NK-92 treated with Interleukin-12 subunit alpha and Interleukin-12 subunit beta, amount 100 ng/mL, for 24 hours (cell line): ENCODE measurements at regions not wholly inside any gene's neighbourhood (a gene's known extent, or its start where the extent isn't known, plus 50 kb on each side); places are given as distances from the start of the nearest gene placed in this dataset.

Experiments
- DNase-seq: peaks from one replicate; lab custom pipeline; 2025; lab: John Stamatoyannopoulos, UW

- no peak for DNase-seq
Observed at GRCh38 chr3:162130582-162130981, 634.0 kb downstream of the OTOL1 start.

- DNase-seq = no peak
Observed at GRCh38 chr3:162132981-162133380, 636.4 kb downstream of the OTOL1 start.

- DNase-seq = no peak
Observed at GRCh38 chr3:162134571-162134970, 638.0 kb downstream of the OTOL1 start.

GRCh38 chr3:162136136-162136535 is 639.5 kb downstream of the OTOL1 start:
- no peak for DNase-seq

GRCh38 chr3:162138509-162138908 is 641.9 kb downstream of the OTOL1 start:
- DNase-seq = no peak

- DNase-seq = no peak
Observed at GRCh38 chr3:162139841-162140240, 643.2 kb downstream of the OTOL1 start.

GRCh38 chr3:162141272-162141791 is 644.7 kb downstream of the OTOL1 start:
- DNase-seq = no peak

GRCh38 chr3:162142511-162142910 is 645.9 kb downstream of the OTOL1 start:
- no peak for DNase-seq

- DNase-seq = no peak
Observed at GRCh38 chr3:162143180-162143579, 646.6 kb downstream of the OTOL1 start.

- no peak for DNase-seq
Observed at GRCh38 chr3:162147996-162148395, 651.4 kb downstream of the OTOL1 start.

- DNase-seq = no peak
Observed at GRCh38 chr3:162150790-162151189, 654.2 kb downstream of the OTOL1 start.

- no peak for DNase-seq
Observed at GRCh38 chr3:162152636-162153035, 656.0 kb downstream of the OTOL1 start.

- no peak for DNase-seq
Observed at GRCh38 chr3:162161595-162161994, 665.0 kb downstream of the OTOL1 start.

GRCh38 chr3:162165346-162165745 is 668.7 kb downstream of the OTOL1 start:
- DNase-seq = no peak

- no peak for DNase-seq
Observed at GRCh38 chr3:162166543-162166942, 669.9 kb downstream of the OTOL1 start.

GRCh38 chr3:162168715-162169114 is 672.1 kb downstream of the OTOL1 start:
- no peak for DNase-seq

- no peak for DNase-seq
Observed at GRCh38 chr3:162170581-162170980, 674.0 kb downstream of the OTOL1 start.

- DNase-seq = no peak
Observed at GRCh38 chr3:162171970-162172369, 675.4 kb downstream of the OTOL1 start.

GRCh38 chr3:162175145-162175544 is 678.5 kb downstream of the OTOL1 start:
- no peak for DNase-seq

- no peak for DNase-seq
Observed at GRCh38 chr3:162175878-162176277, 679.3 kb downstream of the OTOL1 start.

GRCh38 chr3:162183440-162183839 is 686.8 kb downstream of the OTOL1 start:
- no peak for DNase-seq

GRCh38 chr3:162192340-162193029 is 695.9 kb downstream of the OTOL1 start:
- no peak for DNase-seq

- no peak for DNase-seq
Observed at GRCh38 chr3:162193148-162194095, 696.8 kb downstream of the OTOL1 start.
